ENCODE measurements at regions not wholly inside any gene's neighbourhood (a gene's known extent, or its start where the extent isn't known, plus 50 kb on each side); places are given as distances from the start of the nearest gene placed in this dataset.
A peak's percentile ranks its signal among the peaks of the same experiment; 100 is the strongest.

- H3K27ac Mint-ChIP-seq, result no peak overlapping the region
- no peaks in the 10 kb centered on the region for H3K36me3 Mint-ChIP-seq
- H3K9me3 Mint-ChIP-seq, result peaks cover 0 to 5% (median 0%) of the 10 kb centered on the region in 7 donors
- H3K4me1 Mint-ChIP-seq, result no peaks in the 10 kb centered on the region
- ATAC-seq (ENCODE audit: low read depth in 2 of 2) (no peak), DNase-seq (no peak)
- peaks cover 0 to 4% (median 0%) of the 10 kb centered on the region in 3 donors for H3K27me3 Mint-ChIP-seq
- H3K4me3 Mint-ChIP-seq, result no peak overlapping the region
Observed at GRCh38 chr5:123269436-123269835, 153.8 kb downstream of the CEP120 start.

- Mint-ChIP-seq H3K9me3 (peaks cover 0 to 5% (median 0%) of the 10 kb centered on the region in 7 donors), H3K4me1 (no peaks in the 10 kb centered on the region), H3K4me3 (no peak overlapping the region), H3K27me3 (peaks cover 0 to 10% (median 10%) of the 10 kb centered on the region in 3 donors), H3K27ac (no peak overlapping the region), H3K36me3 (no peaks in the 10 kb centered on the region)
- ATAC-seq (ENCODE audit: low read depth in 2 of 2) (no peak), DNase-seq (no peak)
Observed at GRCh38 chr5:123266365-123266764, 156.8 kb downstream of the CEP120 start.

GRCh38 chr5:123265551-123265950, 157.7 kb downstream of the CEP120 start:
- no peak overlapping the region for H3K4me3 Mint-ChIP-seq
- DNase-seq (no peak), ATAC-seq (ENCODE audit: low read depth in 2 of 2) (no peak)
- H3K9me3 Mint-ChIP-seq, result peaks cover 0 to 5% (median 0%) of the 10 kb centered on the region in 7 donors
- H3K27me3 Mint-ChIP-seq, result peaks cover 0 to 18% (median 14%) of the 10 kb centered on the region in 3 donors
- H3K27ac Mint-ChIP-seq, result no peak overlapping the region
- H3K36me3 Mint-ChIP-seq, result no peaks in the 10 kb centered on the region
- no peaks in the 10 kb centered on the region for H3K4me1 Mint-ChIP-seq

GRCh38 chr5:123264394-123264793, 158.8 kb downstream of the CEP120 start:
- Mint-ChIP-seq H3K27ac (peak overlapping the region in 1 of 6 donors; percentile 13), H3K4me1 (no peaks in the 10 kb centered on the region), H3K27me3 (peaks cover 0 to 24% (median 10%) of the 10 kb centered on the region in 3 donors), H3K9me3 (peaks cover 0 to 5% (median 0%) of the 10 kb centered on the region in 7 donors), H3K36me3 (no peaks in the 10 kb centered on the region), H3K4me3 (no peak overlapping the region)
- DNase-seq (no peak), ATAC-seq (ENCODE audit: low read depth in 2 of 2) (no peak)

GRCh38 chr5:123263859-123264258, 159.3 kb downstream of the CEP120 start:
- ATAC-seq (ENCODE audit: low read depth in 2 of 2), result no peak
- Mint-ChIP-seq H3K4me1 (no peaks in the 10 kb centered on the region), H3K4me3 (peak overlapping the region in 1 of 8 donors; percentile 31), H3K9me3 (peaks cover 0 to 5% (median 0%) of the 10 kb centered on the region in 7 donors), H3K27me3 (peaks cover 0 to 24% (median 10%) of the 10 kb centered on the region in 3 donors), H3K36me3 (no peaks in the 10 kb centered on the region), H3K27ac (no peak overlapping the region)
- no peak for DNase-seq

GRCh38 chr5:123262216-123262823, 160.9 kb downstream of the CEP120 start:
- H3K4me1 Mint-ChIP-seq, result no peaks in the 10 kb centered on the region
- peaks cover 0 to 8% of the 10 kb centered on the region in 2 donors for H3K36me3 Mint-ChIP-seq
- no peak for DNase-seq
- peaks cover 4 to 16% (median 6%) of the 10 kb centered on the region in 7 donors for H3K9me3 Mint-ChIP-seq
- H3K27ac Mint-ChIP-seq, result no peak overlapping the region
- ATAC-seq (ENCODE audit: low read depth in 2 of 2), result no peak
- H3K4me3 Mint-ChIP-seq, result no peak overlapping the region
- H3K27me3 Mint-ChIP-seq, result peaks cover 6 to 32% (median 10%) of the 10 kb centered on the region in 3 donors

- ATAC-seq (ENCODE audit: low read depth in 2 of 2) (no peak), DNase-seq (no peak)
- Mint-ChIP-seq H3K27ac (no peak overlapping the region), H3K27me3 (peaks cover 7 to 32% (median 14%) of the 10 kb centered on the region in 3 donors), H3K4me1 (no peaks in the 10 kb centered on the region), H3K36me3 (peaks cover 0 to 13% of the 10 kb centered on the region in 2 donors), H3K4me3 (no peak overlapping the region), H3K9me3 (peaks cover 7 to 22% (median 10%) of the 10 kb centered on the region in 7 donors)
Observed at GRCh38 chr5:123261752-123262151, 161.5 kb downstream of the CEP120 start.

- Mint-ChIP-seq H3K4me3 (no peak overlapping the region), H3K36me3 (no peaks in the 10 kb centered on the region), H3K9me3 (peaks cover 0 to 20% (median 10%) of the 10 kb centered on the region in 7 donors), H3K27ac (no peak overlapping the region), H3K4me1 (no peaks in the 10 kb centered on the region), H3K27me3 (peaks cover 0 to 22% (median 16%) of the 10 kb centered on the region in 3 donors)
- DNase-seq (no peak), ATAC-seq (ENCODE audit: low read depth in 2 of 2) (no peak)
Observed at GRCh38 chr5:123249446-123249845, 160.4 kb downstream of the PRDM6 start.

- Mint-ChIP-seq H3K27me3 (peaks cover 0 to 15% (median 12%) of the 10 kb centered on the region in 3 donors), H3K4me3 (no peak overlapping the region), H3K27ac (no peak overlapping the region), H3K9me3 (peaks cover 1 to 5% (median 3%) of the 10 kb centered on the region in 7 donors), H3K36me3 (peaks cover 0 to 13% of the 10 kb centered on the region in 2 donors), H3K4me1 (no peaks in the 10 kb centered on the region)
- ATAC-seq (ENCODE audit: low read depth in 2 of 2), result no peak
- no peak for DNase-seq
Observed at GRCh38 chr5:123245689-123246088, 156.6 kb downstream of the PRDM6 start.

GRCh38 chr5:123244458-123244857, 155.4 kb downstream of the PRDM6 start:
- H3K36me3 Mint-ChIP-seq, result peaks cover 0 to 13% of the 10 kb centered on the region in 2 donors
- peaks cover 0 to 5% (median 2%) of the 10 kb centered on the region in 7 donors for H3K9me3 Mint-ChIP-seq
- H3K27me3 Mint-ChIP-seq, result peaks cover 0 to 12% (median 9%) of the 10 kb centered on the region in 3 donors
- ATAC-seq (ENCODE audit: low read depth in 2 of 2), result no peak
- H3K27ac Mint-ChIP-seq, result no peak overlapping the region
- H3K4me3 Mint-ChIP-seq, result no peak overlapping the region
- no peak for DNase-seq
- no peaks in the 10 kb centered on the region for H3K4me1 Mint-ChIP-seq

Measured in naive B cell (primary cell).